ENCODE measurements at regions not wholly inside any gene's neighbourhood (a gene's known extent, or its start where the extent isn't known, plus 50 kb on each side); places are given as distances from the start of the nearest gene placed in this dataset.
"Not testable (repeated sequence)": the region's sequence is repeated elsewhere in the genome, so short reads cannot be mapped to it uniquely, and the experiment has no call there.

DNA sequence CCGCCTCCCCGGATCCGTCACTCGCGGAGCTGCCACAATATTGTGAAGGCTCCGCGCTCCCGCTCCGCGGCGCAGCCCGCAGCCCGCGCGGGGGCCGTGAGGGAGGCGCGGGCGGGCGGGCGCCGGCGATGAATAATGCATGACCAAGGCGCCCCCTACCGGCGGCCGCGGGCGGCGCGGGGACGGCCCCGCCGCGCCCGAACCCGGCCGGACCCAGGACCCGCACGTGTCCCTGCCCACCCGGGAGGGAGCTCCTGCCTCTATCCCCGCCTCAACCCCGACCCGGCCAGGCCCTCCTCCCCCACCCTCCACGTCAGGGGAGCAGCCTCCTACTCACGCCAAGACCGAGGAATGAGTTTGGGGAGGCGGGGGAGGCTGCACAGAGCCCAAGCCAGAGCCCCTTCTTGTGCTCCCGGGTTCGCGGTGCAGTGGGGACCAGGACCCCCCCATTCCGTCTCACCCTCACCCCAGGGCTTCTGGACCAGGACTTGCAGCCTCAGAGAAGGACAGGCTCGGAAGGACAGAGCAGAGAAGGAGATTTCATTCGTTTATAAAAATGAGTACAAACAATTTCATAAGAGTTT, 70.8 kb upstream of the CASZ1 start:
- DNase-seq (ENCODE audit: low read depth), result no peak

GRCh38 chr1:10867914-10868598, 71.6 kb upstream of the CASZ1 start:
- DNase-seq (ENCODE audit: low read depth), result no peak

GRCh38 chr1:10868599-10868965, 72.1 kb upstream of the CASZ1 start:
- no peak for DNase-seq (ENCODE audit: low read depth)

DNA sequence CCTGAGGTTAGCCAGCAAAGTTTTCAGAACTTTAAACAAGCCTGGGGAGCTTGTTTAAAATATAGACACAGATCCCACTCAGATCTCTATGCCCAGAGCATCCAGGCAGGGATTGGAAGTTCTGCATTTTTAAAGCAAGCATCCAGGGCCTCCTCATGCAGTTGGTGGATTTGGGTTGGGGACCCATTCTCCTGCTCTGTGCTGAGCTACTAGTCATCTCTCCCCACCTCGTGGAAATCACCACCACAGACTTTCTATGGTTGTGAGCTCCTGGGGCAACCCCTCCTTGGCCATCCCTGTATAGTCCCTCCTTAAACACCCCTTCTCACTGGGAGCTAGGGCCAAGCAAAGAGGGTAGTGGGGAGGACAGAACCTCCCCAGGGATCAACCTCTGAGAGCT, 73.5 kb upstream of the CASZ1 start:
- DNase-seq (ENCODE audit: low read depth), result no peak

DNA sequence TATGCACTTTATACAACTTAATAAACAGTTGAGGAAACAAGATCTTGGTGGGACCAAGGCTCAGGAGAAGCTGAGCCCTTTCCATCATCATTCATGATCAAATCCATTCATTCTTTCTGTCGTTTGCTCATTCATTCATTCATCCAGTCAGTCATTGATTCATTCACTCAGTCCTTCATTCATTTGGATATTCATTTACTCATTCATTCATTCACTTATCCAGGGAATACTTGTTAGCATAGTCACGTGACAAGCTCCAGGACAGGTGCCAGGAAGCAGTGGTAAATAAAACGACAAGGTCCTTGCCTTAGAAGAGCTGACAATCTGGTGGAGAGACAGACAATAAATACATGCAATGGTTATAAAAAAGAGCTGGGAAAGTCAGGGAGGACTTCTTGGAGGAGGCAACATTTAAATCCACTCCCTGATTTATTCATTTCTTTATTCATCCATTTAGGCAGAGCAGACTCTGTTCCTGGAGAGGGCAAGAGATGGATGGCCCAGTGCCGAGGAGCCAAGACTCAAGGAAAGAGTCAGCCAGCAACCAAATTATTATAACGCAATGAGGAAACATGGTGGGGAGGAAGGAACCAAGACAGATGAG, 74.1 kb upstream of the CASZ1 start:
- DNase-seq (ENCODE audit: low read depth), result peak; percentile 2

DNA sequence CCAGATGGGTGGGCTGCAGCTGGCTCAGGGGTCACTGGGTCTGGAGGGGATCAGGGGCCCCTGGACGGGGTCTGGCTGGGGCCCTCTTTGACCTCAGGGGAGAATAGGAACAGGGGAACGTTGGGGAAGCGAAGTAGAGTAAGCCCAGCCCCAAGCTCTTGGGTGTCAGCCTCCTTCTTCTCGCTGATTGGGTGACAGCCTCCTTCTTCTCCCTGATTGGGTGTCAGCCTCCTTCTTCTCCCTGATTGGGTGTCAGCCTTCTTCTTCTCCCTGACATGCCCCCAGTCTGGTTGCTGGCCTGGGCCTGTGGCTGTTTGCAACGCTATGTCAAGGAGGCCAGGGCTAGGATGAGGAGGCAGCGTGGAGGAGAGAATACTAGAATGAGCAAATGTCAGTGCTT, 76.7 kb upstream of the CASZ1 start:
- DNase-seq (ENCODE audit: low read depth), result no peak

GRCh38 chr1:10874351-10874750, 77.9 kb upstream of the CASZ1 start:
- no peak for DNase-seq (ENCODE audit: low read depth)

DNA sequence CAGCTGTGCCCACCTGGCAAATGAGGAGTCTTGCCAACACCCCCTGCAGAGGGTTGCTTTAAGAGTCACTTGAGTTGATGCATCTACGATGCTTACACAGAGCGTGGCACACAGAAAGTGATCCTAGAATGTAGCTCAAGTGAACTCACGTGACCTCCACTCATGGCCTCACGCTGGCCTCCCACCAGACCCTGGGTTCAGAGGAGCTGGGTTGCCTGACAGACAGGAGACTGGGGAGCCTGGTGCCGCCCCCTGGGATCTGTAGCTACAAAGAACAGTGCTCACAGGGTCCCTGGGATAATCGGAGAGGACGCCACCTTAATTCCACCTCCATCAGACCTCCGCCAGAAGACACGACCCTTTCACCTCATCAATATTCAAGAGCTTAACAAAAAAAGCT, 81.4 kb upstream of the CASZ1 start:
- DNase-seq (ENCODE audit: low read depth), result no peak

GRCh38 chr1:10878469-10878868, 82.0 kb upstream of the CASZ1 start:
- DNase-seq (ENCODE audit: low read depth), result no peak

DNA sequence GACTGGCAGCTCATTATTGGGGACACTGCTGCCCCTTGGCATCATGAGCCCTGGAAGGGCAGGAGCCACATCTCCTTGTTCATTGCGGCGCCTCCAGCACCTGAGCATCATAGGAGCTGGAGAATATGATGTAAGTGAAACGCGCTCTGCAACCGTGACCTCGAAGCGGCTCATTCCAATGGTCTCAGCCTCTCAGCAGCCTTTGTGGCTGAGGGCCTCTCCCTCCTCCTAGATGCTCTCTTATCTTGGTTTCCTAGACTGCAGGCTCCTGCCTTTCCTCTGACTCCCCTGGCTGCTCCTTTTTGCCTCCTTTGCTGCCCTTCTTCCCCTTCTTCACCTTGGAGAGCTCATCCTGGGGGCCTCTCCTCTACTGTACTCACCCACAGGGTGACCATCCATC, 83.6 kb upstream of the CASZ1 start:
- no peak for DNase-seq (ENCODE audit: low read depth)

DNA sequence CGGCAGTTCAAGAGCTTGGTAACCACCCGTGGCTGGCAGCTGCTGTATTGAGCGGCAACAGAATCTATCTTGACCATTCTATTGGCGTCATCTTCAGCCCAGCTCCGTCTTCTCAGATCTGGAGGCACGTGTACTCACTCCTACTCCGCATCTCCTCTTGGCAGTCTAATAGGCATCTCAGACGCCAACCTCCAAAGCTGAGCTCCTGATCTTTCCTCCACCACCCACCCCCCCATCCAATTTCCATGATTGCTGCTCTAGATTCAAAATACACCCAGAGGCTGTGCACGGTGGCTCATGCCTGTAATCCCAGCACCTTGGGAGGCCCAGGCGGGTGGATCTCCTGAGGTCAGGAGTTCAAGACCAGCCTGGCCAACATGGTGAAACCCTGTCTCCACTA, 84.6 kb upstream of the CASZ1 start:
- no peak for DNase-seq (ENCODE audit: low read depth)

- DNase-seq (ENCODE audit: low read depth), result no peak
These were observed 85.6 kb upstream of the CASZ1 start for GRCh38 chr1:10882069-10882468.

- not testable (repeated sequence) for DNase-seq (ENCODE audit: low read depth)
These were observed 90.6 kb upstream of the CASZ1 start for GRCh38 chr1:10887032-10887431.

DNA sequence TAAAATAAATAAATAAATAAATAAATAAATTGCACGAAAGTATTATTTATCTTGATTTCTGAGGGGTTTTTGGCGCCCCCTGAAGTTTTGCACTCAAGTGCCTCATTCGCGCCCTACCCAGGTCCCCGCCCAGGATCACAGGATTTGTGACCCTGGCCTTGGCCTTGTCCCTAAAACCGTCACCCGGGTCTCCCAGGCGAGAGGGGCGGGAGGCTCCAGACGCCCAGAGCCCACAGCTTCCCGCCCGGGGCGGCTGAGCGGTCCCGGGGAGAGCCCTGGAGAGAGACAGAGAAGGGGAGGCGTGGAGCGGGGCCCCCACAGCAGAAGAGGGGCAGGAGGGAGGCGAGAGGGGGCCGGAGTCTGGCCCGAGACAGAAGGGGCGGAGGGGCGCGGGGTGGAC, 91.8 kb upstream of the CASZ1 start:
- no peak for DNase-seq (ENCODE audit: low read depth)

DNA sequence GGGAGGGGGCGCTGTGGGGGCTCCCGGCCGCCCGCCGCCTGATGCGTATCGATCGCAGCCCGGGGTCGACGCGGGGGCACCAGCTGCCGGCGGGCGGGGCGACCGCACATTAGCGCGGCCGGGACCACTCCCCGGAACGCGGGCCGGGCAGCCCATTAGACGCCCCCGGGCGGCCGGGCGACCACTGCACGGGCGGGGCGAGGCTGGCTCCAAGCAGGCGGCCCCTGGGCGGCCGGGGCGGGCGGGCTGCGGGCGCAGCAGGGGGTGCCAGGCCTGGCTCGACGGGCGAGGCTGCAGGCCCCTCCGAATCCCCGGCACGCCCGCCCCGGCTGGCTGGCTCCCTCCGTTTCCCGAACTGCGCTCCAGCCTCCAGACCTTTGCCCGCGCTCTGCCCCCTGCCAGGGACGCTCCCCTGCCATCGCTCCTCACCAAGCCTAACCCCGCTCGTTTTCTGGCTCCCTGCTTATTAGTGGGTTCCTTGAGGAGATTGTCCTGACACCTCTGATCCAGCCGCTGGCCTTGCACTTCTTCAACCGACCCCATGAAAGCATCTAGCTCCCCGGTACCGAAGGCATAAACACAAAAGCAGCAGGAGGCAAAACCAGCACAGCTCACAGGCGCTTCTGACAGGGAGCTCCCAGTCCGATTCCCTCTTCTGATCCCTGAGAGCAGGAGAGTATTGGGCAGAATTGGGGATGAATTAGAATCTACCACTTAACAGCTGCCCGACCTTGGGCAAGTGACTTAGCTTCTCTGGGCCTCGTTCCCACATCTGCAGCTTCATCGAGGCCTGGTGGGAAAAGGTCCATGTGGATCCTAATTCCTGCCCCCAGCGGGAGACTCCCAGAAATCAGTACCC, 92.6 kb upstream of the CASZ1 start:
- DNase-seq (ENCODE audit: low read depth), result no peak

- DNase-seq (ENCODE audit: low read depth), result no peak
These were observed 93.4 kb upstream of the CASZ1 start for GRCh38 chr1:10889650-10890353.

DNA sequence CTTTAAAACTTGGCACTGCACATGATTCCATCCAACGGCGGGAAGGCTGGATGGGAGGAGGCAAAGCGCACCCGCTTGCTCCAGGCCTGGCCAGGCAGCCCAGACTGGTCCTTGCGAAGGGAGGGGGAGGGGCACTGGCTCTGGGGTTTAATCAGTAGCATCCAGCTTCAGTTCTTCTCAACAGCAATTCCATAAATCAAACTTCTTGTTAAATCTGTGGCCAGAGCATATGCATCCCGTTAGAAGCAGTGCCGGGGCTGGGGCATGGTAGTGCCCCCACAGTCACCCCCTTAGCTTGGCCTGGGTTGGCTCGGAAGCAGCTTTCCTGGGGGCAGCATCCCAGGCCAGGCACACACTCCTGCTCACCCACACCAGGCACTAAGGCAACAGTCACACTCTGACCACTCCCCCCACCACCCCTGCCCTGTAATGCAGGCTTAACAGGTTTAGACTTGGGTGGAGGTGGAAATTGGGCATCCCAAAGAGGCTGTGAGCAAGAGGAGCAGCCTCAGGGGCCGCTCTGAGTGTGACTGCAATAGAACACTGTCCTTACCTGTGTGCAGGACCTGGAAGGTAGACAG, 94.1 kb upstream of the CASZ1 start:
- no peak for DNase-seq (ENCODE audit: low read depth)

- DNase-seq (ENCODE audit: low read depth), result peak; percentile 82
These were observed 94.6 kb upstream of the CASZ1 start for GRCh38 chr1:10891091-10891490.

GRCh38 chr1:10892138-10893065, 96.0 kb upstream of the CASZ1 start:
- DNase-seq (ENCODE audit: low read depth), result no peak

GRCh38 chr1:10895621-10896020, 99.2 kb upstream of the CASZ1 start:
- DNase-seq (ENCODE audit: low read depth), result no peak

GRCh38 chr1:10896673-10897072, 100.2 kb upstream of the CASZ1 start:
- no peak for DNase-seq (ENCODE audit: low read depth)
